Neural progenitor cell (in vitro differentiated cells): ENCODE measurements at regions not wholly inside any gene's neighbourhood (a gene's known extent, or its start where the extent isn't known, plus 50 kb on each side); places are given as distances from the start of the nearest gene placed in this dataset.

Experiments used
- DNase-seq: peaks from one replicate; pipeline ENCODE4 v3.0.0-alpha.2; 2016; ENCODE audit warnings: low spot score
- H2AFZ ChIP-seq: fragments of 200-600 bp; sonication (generic); replicated peaks from 2 replicates; pipeline ENCODE4 v1.6.1; 2016; ENCODE audit warnings: antibody characterized with exemption
- H3F3A ChIP-seq: fragments of 200-600 bp; sonication (generic); 2 replicates; pipeline ENCODE4 v1.6.1; 2016; ENCODE audit warnings: antibody characterized with exemption, low read depth
- H3K27ac ChIP-seq: fragments of 200-600 bp; sonication (generic); 2 replicates; pipeline ENCODE4 v1.5.1; 2016; ENCODE audit warnings: mild to moderate bottlenecking
- H3K27me3 ChIP-seq: fragments of 200-600 bp; sonication (generic); 2 replicates; pipeline ENCODE4 v1.6.1; 2016; ENCODE audit warnings: mild to moderate bottlenecking, moderate library complexity
- H3K36me3 ChIP-seq: fragments of 200-600 bp; sonication (generic); 2 replicates; pipeline ENCODE4 v1.5.1; 2016
- H3K4me1 ChIP-seq: fragments of 200-600 bp; sonication (generic); 2 replicates; pipeline ENCODE4 v1.6.1; 2016; ENCODE audit warnings: mixed run types
- H3K4me2 ChIP-seq: fragments of 200-600 bp; sonication (generic); 2 replicates; pipeline ENCODE4 v1.6.1; 2016
- H3K4me3 ChIP-seq: fragments of 200-600 bp; sonication (generic); 2 replicates; pipeline ENCODE4 v1.5.1; 2016
- H3K79me2 ChIP-seq: fragments of 200-600 bp; sonication (generic); 2 replicates; pipeline ENCODE4 v1.6.1; 2016; ENCODE audit warnings: low read depth
- H3K9ac ChIP-seq: fragments of 200-600 bp; sonication (generic); 2 replicates; pipeline ENCODE4 v1.6.1; 2016
- H3K9me3 ChIP-seq: fragments of 200-600 bp; sonication (generic); 2 replicates; pipeline ENCODE4 v1.5.1; 2016; ENCODE audit warnings: low read depth
- H4K20me1 ChIP-seq: fragments of 200-600 bp; sonication (generic); 2 replicates; pipeline ENCODE4 v1.6.1; 2016; ENCODE audit warnings: low read depth
- H3K27ac Mint-ChIP-seq: 3 replicates; pipeline ENCODE4 v1.8.0; 2021; ENCODE audit warnings: mixed read lengths
- H3K27me3 Mint-ChIP-seq: 2 replicates; pipeline ENCODE4 v1.8.0; 2022; ENCODE audit warnings: low read depth, mild to moderate bottlenecking, inconsistent platforms, moderate library complexity, mixed read lengths; ENCODE audit not compliant: insufficient read depth
- H3K36me3 Mint-ChIP-seq: 3 replicates; pipeline ENCODE4 v1.8.0; 2021; ENCODE audit warnings: mixed read lengths
- H3K4me1 Mint-ChIP-seq: 3 replicates; pipeline ENCODE4 v1.8.0; 2021; ENCODE audit warnings: mixed read lengths
- H3K4me3 Mint-ChIP-seq: 3 replicates; pipeline ENCODE4 v1.8.0; 2021; ENCODE audit warnings: mild to moderate bottlenecking, moderate library complexity, mixed read lengths
- H3K9me3 Mint-ChIP-seq: 3 replicates; pipeline ENCODE4 v1.8.0; 2020; ENCODE audit warnings: mixed read lengths
- EZH2 ChIP-seq: fragments of 200-600 bp; sonication (generic); IDR thresholded peaks from 2 replicates; pipeline ENCODE4 v1.6.1; 2017; ENCODE audit warnings: antibody characterized with exemption, mild to moderate bottlenecking, moderate library complexity
- EZH2phosphoT487 ChIP-seq: fragments of 200-600 bp; sonication (generic); IDR thresholded peaks from 2 replicates; pipeline ENCODE4 v1.6.1; 2017; ENCODE audit warnings: antibody characterized with exemption
- TF ChIP-seq, protein P1 (sequence below): fragments of 200-600 bp; sonication (generic); IDR thresholded peaks from 2 replicates; pipeline ENCODE4 v1.5.1; 2017; ENCODE audit warnings: antibody characterized with exemption, mild to moderate bottlenecking

DNA sequence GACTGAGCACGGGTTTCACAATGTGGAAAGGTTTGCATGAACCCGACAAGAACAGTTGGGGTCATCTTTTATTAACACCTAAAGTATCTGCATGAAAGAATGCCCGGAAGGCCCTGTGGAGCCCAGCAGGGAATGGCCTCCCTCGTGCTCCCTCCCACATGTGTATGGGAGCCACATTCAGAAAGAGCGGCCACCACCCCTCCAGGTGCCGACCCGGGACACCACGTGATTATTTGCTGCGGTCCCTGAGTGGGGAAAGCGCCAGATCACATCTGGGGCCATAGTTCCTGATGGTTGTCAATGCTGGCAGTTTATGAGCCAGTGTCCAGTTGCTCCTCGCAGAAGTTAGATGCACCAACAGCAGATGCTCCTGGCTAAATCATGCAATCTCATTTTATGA lies 571.4 kb downstream of the TCERG1L start:
- peaks cover 12% of the 10 kb centered on the region for H4K20me1 ChIP-seq
- no peak overlapping the region for H3K27ac ChIP-seq
- H3K36me3 Mint-ChIP-seq = no peaks in the 10 kb centered on the region
- no peak overlapping the region for H3K27ac Mint-ChIP-seq
- peaks cover 12% of the 10 kb centered on the region for H3F3A ChIP-seq
- H3K79me2 ChIP-seq = no peaks in the 10 kb centered on the region
- H3K4me1 Mint-ChIP-seq = peaks cover 10% of the 10 kb centered on the region
- H3K4me3 Mint-ChIP-seq = no peak overlapping the region
- no peaks in the 10 kb centered on the region for H3K9me3 ChIP-seq
- TF ChIP-seq EZH2phosphoT487 (no peak), EZH2 (no peak)
- TF ChIP-seq, protein P1, sequence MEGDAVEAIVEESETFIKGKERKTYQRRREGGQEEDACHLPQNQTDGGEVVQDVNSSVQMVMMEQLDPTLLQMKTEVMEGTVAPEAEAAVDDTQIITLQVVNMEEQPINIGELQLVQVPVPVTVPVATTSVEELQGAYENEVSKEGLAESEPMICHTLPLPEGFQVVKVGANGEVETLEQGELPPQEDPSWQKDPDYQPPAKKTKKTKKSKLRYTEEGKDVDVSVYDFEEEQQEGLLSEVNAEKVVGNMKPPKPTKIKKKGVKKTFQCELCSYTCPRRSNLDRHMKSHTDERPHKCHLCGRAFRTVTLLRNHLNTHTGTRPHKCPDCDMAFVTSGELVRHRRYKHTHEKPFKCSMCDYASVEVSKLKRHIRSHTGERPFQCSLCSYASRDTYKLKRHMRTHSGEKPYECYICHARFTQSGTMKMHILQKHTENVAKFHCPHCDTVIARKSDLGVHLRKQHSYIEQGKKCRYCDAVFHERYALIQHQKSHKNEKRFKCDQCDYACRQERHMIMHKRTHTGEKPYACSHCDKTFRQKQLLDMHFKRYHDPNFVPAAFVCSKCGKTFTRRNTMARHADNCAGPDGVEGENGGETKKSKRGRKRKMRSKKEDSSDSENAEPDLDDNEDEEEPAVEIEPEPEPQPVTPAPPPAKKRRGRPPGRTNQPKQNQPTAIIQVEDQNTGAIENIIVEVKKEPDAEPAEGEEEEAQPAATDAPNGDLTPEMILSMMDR = no peak
- peaks cover 5% of the 10 kb centered on the region for H3K27me3 ChIP-seq
- DNase-seq = no peak
- H3K27me3 Mint-ChIP-seq = peaks cover 25% of the 10 kb centered on the region
- H2AFZ ChIP-seq = no peak overlapping the region
- peaks cover 15% of the 10 kb centered on the region for H3K4me1 ChIP-seq
- H3K4me2 ChIP-seq = no peak overlapping the region
- H3K36me3 ChIP-seq = no peaks in the 10 kb centered on the region
- H3K9me3 Mint-ChIP-seq = no peaks in the 10 kb centered on the region
- H3K4me3 ChIP-seq = no peak overlapping the region
- H3K9ac ChIP-seq = no peak overlapping the region

GRCh38 chr10:130740915-130741750 lies 570.4 kb downstream of the TCERG1L start:
- Histone ChIP-seq H3K4me2 (no peak overlapping the region), H3K36me3 (no peaks in the 10 kb centered on the region), H3K9me3 (no peaks in the 10 kb centered on the region), H2AFZ (no peak overlapping the region), H3K27ac (no peak overlapping the region), H4K20me1 (peaks cover 12% of the 10 kb centered on the region), H3K9ac (no peak overlapping the region), H3K27me3 (no peaks in the 10 kb centered on the region), H3K4me1 (peaks cover 21% of the 10 kb centered on the region), H3K79me2 (no peaks in the 10 kb centered on the region), H3F3A (peaks cover 12% of the 10 kb centered on the region), H3K4me3 (no peak overlapping the region)
- Mint-ChIP-seq H3K4me3 (no peak overlapping the region), H3K36me3 (no peaks in the 10 kb centered on the region), H3K4me1 (peaks cover 12% of the 10 kb centered on the region), H3K27ac (no peak overlapping the region), H3K9me3 (no peaks in the 10 kb centered on the region), H3K27me3 (peaks cover 19% of the 10 kb centered on the region)
- TF ChIP-seq EZH2 (no peak), EZH2phosphoT487 (no peak)
- TF ChIP-seq, protein P1 = no peak
- DNase-seq = no peak

GRCh38 chr10:130741901-130742855 lies 569.3 kb downstream of the TCERG1L start:
- no peaks in the 10 kb centered on the region for H3K36me3 ChIP-seq
- TF ChIP-seq EZH2 = no peak
- no peak overlapping the region for H3K27ac ChIP-seq
- peaks cover 21% of the 10 kb centered on the region for H3K4me1 ChIP-seq
- H3K27me3 Mint-ChIP-seq = peaks cover 19% of the 10 kb centered on the region
- H3K9me3 ChIP-seq = no peaks in the 10 kb centered on the region
- peaks cover 12% of the 10 kb centered on the region for H3F3A ChIP-seq
- no peak overlapping the region for H2AFZ ChIP-seq
- H3K4me1 Mint-ChIP-seq = peaks cover 12% of the 10 kb centered on the region
- H4K20me1 ChIP-seq = peaks cover 12% of the 10 kb centered on the region
- no peaks in the 10 kb centered on the region for H3K36me3 Mint-ChIP-seq
- no peaks in the 10 kb centered on the region for H3K27me3 ChIP-seq
- peak overlapping the region; percentile 37 for H3K27ac Mint-ChIP-seq
- peak overlapping the region; percentile 33 for H3K4me3 Mint-ChIP-seq
- H3K9ac ChIP-seq = no peak overlapping the region
- no peaks in the 10 kb centered on the region for H3K9me3 Mint-ChIP-seq
- DNase-seq = no peak
- H3K4me2 ChIP-seq = no peak overlapping the region
- no peaks in the 10 kb centered on the region for H3K79me2 ChIP-seq
- no peak overlapping the region for H3K4me3 ChIP-seq
